GM21367 (cell line): ENCODE measurements at regions not wholly inside any gene's neighbourhood (a gene's known extent, or its start where the extent isn't known, plus 50 kb on each side); places are given as distances from the start of the nearest gene placed in this dataset.

Experiments
- ATAC-seq: cut with Tn5 transposase; IDR thresholded peaks from one replicate; pipeline ENCODE4 v1.9.1; 2021; ENCODE audit not compliant: unreplicated experiment

DNA sequence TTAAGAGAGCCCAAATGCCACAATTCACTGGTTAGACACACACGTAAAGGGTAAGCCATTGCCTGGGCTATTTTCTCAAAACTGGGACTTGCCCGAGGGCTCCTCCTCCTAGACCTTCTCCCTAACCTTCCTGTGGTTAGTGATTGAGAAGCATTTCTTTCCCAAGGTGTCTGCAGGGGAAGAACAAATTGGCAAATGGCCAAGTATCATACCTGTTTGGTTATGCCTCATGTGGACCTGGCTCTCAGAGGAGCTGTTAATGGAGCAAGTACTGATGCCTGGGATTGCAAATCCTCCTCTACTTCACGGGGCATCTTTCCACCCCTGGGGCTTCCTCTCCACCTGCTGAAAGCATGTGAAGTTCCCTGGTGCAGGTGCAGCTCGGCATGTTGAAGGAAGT lies 187.5 kb upstream of the CYRIA start:
- no peak for ATAC-seq

DNA sequence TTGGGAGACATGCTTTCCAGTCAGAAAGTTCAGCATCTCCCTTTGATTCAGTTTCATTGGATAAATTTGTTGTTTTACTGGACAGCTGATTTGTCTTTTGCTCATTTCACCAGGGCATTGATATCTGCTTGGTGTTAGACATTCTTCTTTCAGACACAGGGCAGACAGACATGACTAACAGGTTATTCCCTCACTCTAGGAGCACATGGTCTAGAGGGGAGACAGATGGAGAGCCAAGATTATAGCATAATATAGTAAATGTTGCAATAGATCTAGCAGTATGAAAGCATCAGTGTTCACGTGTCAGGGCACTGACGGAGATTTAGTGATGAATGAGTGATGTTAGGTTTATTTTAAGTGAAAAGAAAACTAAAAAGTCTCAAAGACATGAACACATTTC lies 187.0 kb upstream of the CYRIA start:
- ATAC-seq = no peak

- no peak for ATAC-seq
These were observed 185.5 kb upstream of the CYRIA start for GRCh38 chr2:16851126-16851525.

GRCh38 chr2:16840496-16841172 lies 175.0 kb upstream of the CYRIA start:
- ATAC-seq = no peak

GRCh38 chr2:16832910-16833309 lies 167.3 kb upstream of the CYRIA start:
- no peak for ATAC-seq

DNA sequence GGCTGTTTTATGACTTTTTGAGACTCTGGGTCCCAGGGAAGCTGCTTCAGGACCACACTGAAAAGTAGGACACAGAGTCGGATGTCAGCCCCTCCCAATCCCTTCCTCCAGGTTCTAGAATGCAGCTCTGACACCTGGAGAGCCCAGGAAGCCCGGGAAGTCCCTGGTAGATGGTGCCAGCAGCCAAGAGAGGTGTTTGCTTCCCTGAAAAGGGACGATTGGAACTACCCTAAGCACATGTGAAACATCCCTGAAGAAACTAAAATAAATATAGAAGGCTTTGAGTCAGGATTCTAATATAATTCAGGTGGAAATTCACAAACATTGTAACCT lies 163.2 kb upstream of the CYRIA start:
- no peak for ATAC-seq

- no peak for ATAC-seq
These were observed 162.6 kb upstream of the CYRIA start for GRCh38 chr2:16828044-16828827.

- no peak for ATAC-seq
These were observed 158.8 kb upstream of the CYRIA start for GRCh38 chr2:16824472-16824871.

GRCh38 chr2:16821692-16822091 lies 156.1 kb upstream of the CYRIA start:
- ATAC-seq = no peak

- ATAC-seq = no peak
These were observed 152.5 kb upstream of the CYRIA start for GRCh38 chr2:16818203-16818556.

DNA sequence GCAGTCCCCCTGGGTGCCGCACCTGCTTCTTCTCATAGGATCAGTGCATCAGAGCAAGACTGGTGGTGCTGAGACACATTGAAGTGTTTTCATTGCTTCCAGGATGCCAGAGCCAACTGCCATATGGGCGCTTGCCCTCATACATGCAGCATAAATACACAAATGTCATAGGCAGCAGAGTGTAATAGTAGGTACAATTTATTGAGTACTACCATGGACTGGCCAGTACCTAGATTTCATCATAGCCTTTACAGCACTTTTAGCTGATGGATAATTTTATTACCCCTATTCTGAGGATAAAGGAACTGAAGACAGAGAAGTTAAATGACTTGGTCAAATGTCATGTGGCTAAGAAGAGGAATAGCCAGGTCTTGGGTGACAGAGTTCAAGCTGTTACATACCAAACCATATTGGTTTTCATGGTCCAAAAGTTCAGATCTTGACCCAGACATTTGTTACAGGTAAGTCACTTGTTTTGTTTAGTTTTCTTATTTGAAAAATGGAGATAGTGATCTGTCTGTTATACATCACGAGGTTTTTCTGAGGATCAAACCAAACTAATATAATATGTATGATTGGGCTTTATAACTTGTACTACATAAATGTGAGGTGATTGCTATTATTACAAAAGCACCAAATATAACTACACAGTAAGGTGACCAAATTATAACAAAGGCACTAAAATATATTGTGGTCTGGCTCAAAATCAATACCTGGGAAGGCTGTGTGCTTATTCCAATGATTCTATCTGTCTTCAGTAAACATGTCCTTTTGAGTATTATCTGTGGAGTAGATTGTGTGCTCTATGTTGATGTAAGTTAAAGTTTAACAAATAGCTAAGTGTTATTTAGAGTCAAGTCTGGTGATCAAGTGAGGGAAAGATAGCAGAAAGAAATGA lies 151.9 kb upstream of the CYRIA start:
- ATAC-seq = no peak

DNA sequence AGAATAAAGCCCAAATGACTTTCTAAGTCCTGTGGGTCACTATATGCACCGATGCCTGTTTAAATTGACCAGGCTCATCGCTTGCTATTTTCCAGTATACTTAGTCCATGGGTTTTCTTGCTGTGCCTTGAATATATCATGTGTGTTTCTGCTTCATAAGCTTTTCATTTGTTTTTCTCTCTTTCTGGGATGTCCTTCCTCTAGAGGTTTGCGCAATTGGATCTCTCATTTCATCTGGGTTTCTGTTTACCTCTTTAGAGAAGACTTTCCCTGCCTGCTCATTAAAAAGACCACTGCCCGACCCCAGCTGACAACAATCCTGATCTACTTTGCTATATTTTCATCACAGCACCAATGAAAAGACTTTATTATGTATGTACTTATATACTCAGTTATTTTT lies 150.9 kb upstream of the CYRIA start:
- no peak for ATAC-seq

DNA sequence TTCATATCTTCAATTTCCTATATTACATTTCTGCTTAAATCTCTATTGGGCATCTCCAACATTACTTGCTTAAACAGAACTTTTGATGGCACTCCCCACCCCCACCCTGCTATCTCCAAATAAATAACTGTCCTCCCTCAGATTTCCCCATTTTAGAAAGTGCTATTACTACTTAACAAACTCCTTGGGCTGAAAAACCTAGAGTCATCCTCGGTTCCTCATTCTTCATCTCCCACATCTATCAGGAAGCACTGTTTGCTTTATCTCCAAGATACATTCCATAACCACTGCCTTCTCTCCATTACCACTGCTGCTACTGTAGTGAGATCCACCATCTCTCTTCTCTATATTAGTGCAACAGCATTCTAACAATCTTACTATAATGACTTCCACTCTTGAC lies 150.4 kb upstream of the CYRIA start:
- ATAC-seq = no peak

- ATAC-seq = no peak
These were observed 148.0 kb upstream of the CYRIA start for GRCh38 chr2:16813593-16813992.

DNA sequence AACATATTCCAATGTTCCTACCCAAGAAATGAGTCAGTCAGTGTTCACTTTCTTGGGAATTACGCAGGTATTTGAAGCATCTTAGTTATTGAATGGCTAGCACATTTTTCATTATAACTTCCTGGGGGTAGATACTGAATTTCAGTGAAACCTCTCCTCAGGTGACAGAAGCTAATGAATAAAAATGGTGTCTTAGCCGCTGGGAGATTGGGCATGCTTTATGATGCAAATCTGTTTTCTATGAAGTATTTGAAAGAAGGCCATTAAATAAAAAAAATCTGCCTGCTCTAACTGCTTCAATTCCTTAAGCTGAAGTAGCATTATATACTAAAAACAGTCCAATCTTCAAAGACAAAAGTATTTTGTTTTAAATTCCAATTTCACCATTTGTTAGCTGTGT lies 132.8 kb upstream of the CYRIA start:
- no peak for ATAC-seq

DNA sequence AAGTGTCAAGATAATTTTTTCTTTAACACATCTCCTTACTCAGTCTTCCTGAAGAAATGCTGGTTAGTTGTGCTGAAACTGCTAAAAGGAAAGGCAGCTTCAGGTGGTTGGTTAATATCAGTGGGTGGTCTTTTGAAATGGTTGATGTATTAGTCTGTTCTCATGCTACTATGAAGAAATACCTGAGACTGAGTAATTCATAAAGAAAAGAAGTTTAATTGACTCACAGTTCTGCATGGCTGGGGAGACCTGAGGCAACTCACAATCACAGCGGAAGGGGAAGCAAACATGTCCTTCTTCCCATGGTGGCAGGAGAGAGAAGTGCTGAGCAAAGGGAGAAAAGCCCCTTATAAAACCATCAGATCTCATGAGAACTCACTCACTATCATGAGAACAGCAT lies 125.9 kb upstream of the CYRIA start:
- ATAC-seq = no peak

- ATAC-seq = no peak
These were observed 119.5 kb upstream of the CYRIA start for GRCh38 chr2:16785149-16785548.

GRCh38 chr2:16784652-16785051 lies 119.0 kb upstream of the CYRIA start:
- ATAC-seq = no peak

DNA sequence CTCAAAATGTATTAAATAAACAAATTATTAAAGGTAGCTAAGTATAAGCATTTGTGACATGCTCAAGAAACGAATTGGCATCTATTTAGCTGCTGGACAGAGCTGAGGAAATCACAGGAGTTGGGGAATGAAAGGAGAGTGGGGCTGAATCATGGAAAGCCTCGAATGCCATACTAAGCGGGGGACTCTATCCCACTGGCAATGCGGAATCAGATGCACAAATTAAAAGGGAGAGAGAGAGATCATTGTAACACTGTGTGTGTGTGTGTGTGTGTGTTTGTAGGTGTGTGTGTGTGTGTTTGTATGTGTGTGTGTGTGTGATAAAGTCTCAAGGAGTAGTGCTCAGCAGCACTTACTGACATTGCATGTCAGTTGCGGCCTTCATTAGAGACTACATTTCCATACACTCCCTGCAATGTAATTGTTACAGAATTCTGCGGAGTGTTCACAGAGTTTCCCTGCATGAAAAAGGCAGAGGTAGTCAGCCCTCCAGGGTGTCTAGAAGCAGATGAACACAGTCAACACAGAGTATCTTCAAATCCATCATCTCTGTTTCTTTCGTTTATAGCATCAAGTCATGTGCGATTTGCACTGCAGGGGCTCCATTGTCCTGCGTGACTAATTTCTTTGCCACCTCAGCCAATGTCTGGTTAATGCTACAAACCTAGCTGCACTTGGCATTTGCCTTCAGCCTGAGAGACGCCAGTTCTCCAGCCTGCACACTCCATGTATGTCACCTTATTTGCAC lies 111.7 kb upstream of the CYRIA start:
- no peak for ATAC-seq

GRCh38 chr2:16775899-16776231 lies 110.2 kb upstream of the CYRIA start:
- ATAC-seq = no peak
